CD8-positive, alpha-beta memory T cell (primary cell): ENCODE measurements at regions not wholly inside any gene's neighbourhood (a gene's known extent, or its start where the extent isn't known, plus 50 kb on each side); places are given as distances from the start of the nearest gene placed in this dataset.
"Not testable (repeated sequence)": the region's sequence is repeated elsewhere in the genome, so short reads cannot be mapped to it uniquely, and the experiment has no call there.

ENCODE experiments used
- CTCF ChIA-PET: fragments of 350-600 bp; sonication (Branson Sonifier 250); formaldehyde crosslinking; loops from one replicate; lab custom pipeline; 2021; ENCODE audit warnings: antibody characterized with exemption; lab: Charles Lee
- POLR2A ChIA-PET: fragments of 350-600 bp; sonication (Branson Sonifier 250); formaldehyde crosslinking; loops from one replicate; lab custom pipeline; 2021; ENCODE audit warnings: antibody characterized with exemption; lab: Charles Lee
- DNase-seq, 5 donors: peaks; one replicate each; pipeline versions ENCODE4 v3.0.0 to v3.0.0-alpha.2; 2020 to 2022; ENCODE audit warnings: mixed read lengths in 1 of 5
- H3K27ac ChIP-seq: one replicate; pipeline ENCODE4 v1.7.0; 2013; ENCODE audit warnings: low read depth, mild to moderate bottlenecking, low read length, moderate library complexity
- H3K27me3 ChIP-seq: 2 replicates; pipeline ENCODE4 v1.7.0; 2013; ENCODE audit warnings: low read length, mild to moderate bottlenecking; ENCODE audit not compliant: insufficient read depth, poor library complexity, severe bottlenecking
- H3K36me3 ChIP-seq: 2 replicates; pipeline ENCODE4 v1.7.0; 2013; ENCODE audit warnings: mild to moderate bottlenecking, low read length, moderate library complexity; ENCODE audit not compliant: insufficient read depth
- H3K4me1 ChIP-seq: 2 replicates; pipeline ENCODE4 v1.7.0; 2013; ENCODE audit warnings: mild to moderate bottlenecking, low read length, moderate library complexity; ENCODE audit not compliant: insufficient read depth
- H3K4me3 ChIP-seq: 2 replicates; pipeline ENCODE4 v1.7.0; 2013; ENCODE audit warnings: mild to moderate bottlenecking, low read length
- H3K9me3 ChIP-seq: 2 replicates; pipeline ENCODE4 v1.7.0; 2013; ENCODE audit warnings: mild to moderate bottlenecking, low read length
- H3K27ac Mint-ChIP-seq, 8 donors: one replicate each; pipeline ENCODE4 v1.8.0; 2020 to 2021; ENCODE audit warnings: mixed read lengths in 8 of 8, mild to moderate bottlenecking in 6 of 8, inconsistent platforms in 3 of 8, moderate library complexity in 3 of 8
- H3K27me3 Mint-ChIP-seq, 2 donors: one replicate each; pipeline ENCODE4 v1.8.0; 2020 to 2021; ENCODE audit warnings: mixed read lengths in 2 of 2, mild to moderate bottlenecking in 1 of 2, moderate library complexity in 1 of 2
- H3K36me3 Mint-ChIP-seq, 3 donors: one replicate each; pipeline ENCODE4 v1.8.0; 2020 to 2021; ENCODE audit warnings: mixed read lengths in 3 of 3, inconsistent platforms in 1 of 3, mild to moderate bottlenecking in 1 of 3
- H3K4me1 Mint-ChIP-seq, 3 donors: one replicate each; pipeline ENCODE4 v1.8.0; 2020 to 2021; ENCODE audit warnings: mixed read lengths in 3 of 3, inconsistent platforms in 1 of 3, mild to moderate bottlenecking in 1 of 3
- H3K4me3 Mint-ChIP-seq, 7 donors: one replicate each; pipeline ENCODE4 v1.8.0; 2020 to 2021; ENCODE audit warnings: mixed read lengths in 7 of 7, mild to moderate bottlenecking in 6 of 7, moderate library complexity in 4 of 7, inconsistent platforms in 2 of 7
- H3K9me3 Mint-ChIP-seq, 5 donors: one replicate each; pipeline ENCODE4 v1.8.0; 2020 to 2022; ENCODE audit warnings: mixed read lengths in 5 of 5, mild to moderate bottlenecking in 3 of 5, moderate library complexity in 2 of 5, inconsistent platforms in 1 of 5

GRCh38 chr14:38634913-38635312 is 379.0 kb upstream of the CLEC14A start:
- not testable (repeated sequence) for DNase-seq

GRCh38 chr14:38629412-38629811 is 373.5 kb upstream of the CLEC14A start:
- Mint-ChIP-seq H3K27me3 (peaks cover 0 to 1% of the 10 kb centered on the region in 2 donors), H3K4me1 (no peaks in the 10 kb centered on the region), H3K9me3 (peaks cover 0 to 8% (median 2%) of the 10 kb centered on the region in 5 donors), H3K4me3 (no peak overlapping the region), H3K36me3 (no peaks in the 10 kb centered on the region), H3K27ac (no peak overlapping the region)
- ChIA-PET CTCF (no interaction called here), POLR2A (no interaction called here)
- Histone ChIP-seq H3K27ac (no peak overlapping the region), H3K36me3 (no peaks in the 10 kb centered on the region), H3K4me3 (no peak overlapping the region), H3K9me3 (no peaks in the 10 kb centered on the region), H3K4me1 (no peaks in the 10 kb centered on the region), H3K27me3 (no peaks in the 10 kb centered on the region)
- no peak for DNase-seq

More at GRCh38 chr14:38634913-38635312, 379.0 kb upstream of the CLEC14A start:
- H3K4me1 Mint-ChIP-seq, H3K4me3 Mint-ChIP-seq, H3K27me3 ChIP-seq, H3K27ac ChIP-seq, H3K27me3 Mint-ChIP-seq, H3K9me3 ChIP-seq, H3K27ac Mint-ChIP-seq, H3K9me3 Mint-ChIP-seq, CTCF ChIA-PET, POLR2A ChIA-PET, H3K36me3 ChIP-seq, H3K36me3 Mint-ChIP-seq, H3K4me3 ChIP-seq, H3K4me1 ChIP-seq: not testable (repeated sequence)

GRCh38 chr14:38627163-38627562 is 371.3 kb upstream of the CLEC14A start:
- Histone ChIP-seq H3K4me1 (no peaks in the 10 kb centered on the region), H3K9me3 (no peaks in the 10 kb centered on the region), H3K36me3 (no peaks in the 10 kb centered on the region), H3K4me3 (no peak overlapping the region), H3K27me3 (no peaks in the 10 kb centered on the region), H3K27ac (no peak overlapping the region)
- H3K36me3 Mint-ChIP-seq: no peaks in the 10 kb centered on the region
- peaks cover 0 to 1% of the 10 kb centered on the region in 2 donors for H3K27me3 Mint-ChIP-seq
- no peak overlapping the region for H3K27ac Mint-ChIP-seq
- H3K4me1 Mint-ChIP-seq: no peaks in the 10 kb centered on the region
- no peak overlapping the region for H3K4me3 Mint-ChIP-seq
- no peak for DNase-seq
- CTCF ChIA-PET: no interaction called here
- H3K9me3 Mint-ChIP-seq: peaks cover 0 to 8% (median 2%) of the 10 kb centered on the region in 5 donors
- POLR2A ChIA-PET: no interaction called here

- H3K4me3 ChIP-seq: no peak overlapping the region
- Mint-ChIP-seq H3K36me3 (no peaks in the 10 kb centered on the region), H3K27me3 (peaks cover 0 to 1% of the 10 kb centered on the region in 2 donors), H3K4me1 (no peaks in the 10 kb centered on the region), H3K4me3 (no peak overlapping the region), H3K27ac (no peak overlapping the region), H3K9me3 (peaks cover 0 to 13% (median 9%) of the 10 kb centered on the region in 5 donors)
- ChIA-PET POLR2A (no interaction called here), CTCF (no interaction called here)
- H3K9me3 ChIP-seq: no peaks in the 10 kb centered on the region
- no peaks in the 10 kb centered on the region for H3K4me1 ChIP-seq
- no peaks in the 10 kb centered on the region for H3K27me3 ChIP-seq
- no peaks in the 10 kb centered on the region for H3K36me3 ChIP-seq
- DNase-seq: no peak
- no peak overlapping the region for H3K27ac ChIP-seq
These were observed 367.8 kb upstream of the CLEC14A start for GRCh38 chr14:38623661-38624060.

GRCh38 chr14:38618514-38618913 is 362.6 kb upstream of the CLEC14A start:
- no peaks in the 10 kb centered on the region for H3K36me3 ChIP-seq
- H3K27ac Mint-ChIP-seq: no peak overlapping the region
- no peaks in the 10 kb centered on the region for H3K9me3 ChIP-seq
- no peak overlapping the region for H3K4me3 ChIP-seq
- no peaks in the 10 kb centered on the region for H3K36me3 Mint-ChIP-seq
- POLR2A ChIA-PET: no interaction called here
- H3K9me3 Mint-ChIP-seq: peaks cover 0 to 13% (median 9%) of the 10 kb centered on the region in 5 donors
- CTCF ChIA-PET: no interaction called here
- no peaks in the 10 kb centered on the region for H3K4me1 Mint-ChIP-seq
- no peak overlapping the region for H3K27ac ChIP-seq
- DNase-seq: no peak
- H3K4me1 ChIP-seq: no peaks in the 10 kb centered on the region
- peaks cover 0 to 1% of the 10 kb centered on the region in 2 donors for H3K27me3 Mint-ChIP-seq
- H3K27me3 ChIP-seq: no peaks in the 10 kb centered on the region
- no peak overlapping the region for H3K4me3 Mint-ChIP-seq

- no peak overlapping the region for H3K27ac Mint-ChIP-seq
- Histone ChIP-seq H3K27me3 (no peaks in the 10 kb centered on the region), H3K4me3 (no peak overlapping the region), H3K27ac (no peak overlapping the region), H3K36me3 (no peaks in the 10 kb centered on the region), H3K4me1 (no peaks in the 10 kb centered on the region), H3K9me3 (no peaks in the 10 kb centered on the region)
- peaks cover 0 to 10% (median 9%) of the 10 kb centered on the region in 5 donors for H3K9me3 Mint-ChIP-seq
- CTCF ChIA-PET: no interaction called here
- no peak for DNase-seq
- H3K4me1 Mint-ChIP-seq: no peaks in the 10 kb centered on the region
- peaks cover 0 to 1% of the 10 kb centered on the region in 2 donors for H3K27me3 Mint-ChIP-seq
- POLR2A ChIA-PET: no interaction called here
- no peak overlapping the region for H3K4me3 Mint-ChIP-seq
- no peaks in the 10 kb centered on the region for H3K36me3 Mint-ChIP-seq
These were observed 361.1 kb upstream of the CLEC14A start for GRCh38 chr14:38616959-38617358.

GRCh38 chr14:38611928-38612327 is 356.0 kb upstream of the CLEC14A start:
- Mint-ChIP-seq H3K36me3 (no peaks in the 10 kb centered on the region), H3K4me3 (no peak overlapping the region), H3K9me3 (peaks cover 0 to 5% (median 3%) of the 10 kb centered on the region in 5 donors), H3K27ac (no peak overlapping the region), H3K27me3 (no peaks in the 10 kb centered on the region), H3K4me1 (no peaks in the 10 kb centered on the region)
- Histone ChIP-seq H3K4me3 (no peak overlapping the region), H3K36me3 (no peaks in the 10 kb centered on the region), H3K9me3 (no peaks in the 10 kb centered on the region), H3K27me3 (no peaks in the 10 kb centered on the region), H3K27ac (no peak overlapping the region), H3K4me1 (no peaks in the 10 kb centered on the region)
- CTCF ChIA-PET: no interaction called here
- DNase-seq: no peak
- POLR2A ChIA-PET: no interaction called here

- no peaks in the 10 kb centered on the region for H3K36me3 ChIP-seq
- no peaks in the 10 kb centered on the region for H3K36me3 Mint-ChIP-seq
- H3K27ac Mint-ChIP-seq: no peak overlapping the region
- no peak overlapping the region for H3K4me3 Mint-ChIP-seq
- ChIA-PET POLR2A (no interaction called here), CTCF (no interaction called here)
- no peaks in the 10 kb centered on the region for H3K9me3 ChIP-seq
- no peaks in the 10 kb centered on the region for H3K4me1 ChIP-seq
- peaks cover 0 to 5% (median 3%) of the 10 kb centered on the region in 5 donors for H3K9me3 Mint-ChIP-seq
- no peaks in the 10 kb centered on the region for H3K27me3 ChIP-seq
- no peak for DNase-seq
- H3K4me1 Mint-ChIP-seq: no peaks in the 10 kb centered on the region
- no peak overlapping the region for H3K27ac ChIP-seq
- H3K4me3 ChIP-seq: no peak overlapping the region
- H3K27me3 Mint-ChIP-seq: no peaks in the 10 kb centered on the region
These were observed 352.4 kb upstream of the CLEC14A start for GRCh38 chr14:38608244-38608643.
